CD4-positive, alpha-beta memory T cell (primary cell): ENCODE measurements at regions not wholly inside any gene's neighbourhood (a gene's known extent, or its start where the extent isn't known, plus 50 kb on each side); places are given as distances from the start of the nearest gene placed in this dataset.

Experiments
- CTCF ChIA-PET: fragments of 350-600 bp; sonication (Branson Sonifier 250); formaldehyde crosslinking; loops from one replicate; lab custom pipeline; 2021; ENCODE audit warnings: inconsistent platforms; ENCODE audit not compliant: partially characterized antibody; lab: Charles Lee
- POLR2A ChIA-PET: fragments of 350-600 bp; sonication (Branson Sonifier 250); formaldehyde crosslinking; loops from one replicate; lab custom pipeline; 2021; ENCODE audit not compliant: partially characterized antibody; lab: Charles Lee
- DNase-seq, 5 donors: peaks; one replicate each; pipeline versions ENCODE4 v3.0.0 to v3.0.0-alpha.2; 2020 to 2022; ENCODE audit warnings: mixed read lengths in 1 of 5
- H3K27ac ChIP-seq: one replicate; pipeline ENCODE4 v1.7.0; 2013; ENCODE audit warnings: low read depth, low read length
- H3K27me3 ChIP-seq: 2 replicates; pipeline ENCODE4 v1.7.0; 2013; ENCODE audit warnings: mild to moderate bottlenecking, low read length, moderate library complexity; ENCODE audit not compliant: insufficient read depth
- H3K36me3 ChIP-seq: 2 replicates; pipeline ENCODE4 v1.7.0; 2013; ENCODE audit warnings: mild to moderate bottlenecking, low read length, moderate library complexity; ENCODE audit not compliant: insufficient read depth
- H3K4me1 ChIP-seq: 2 replicates; pipeline ENCODE4 v1.7.0; 2013; ENCODE audit warnings: mild to moderate bottlenecking, low read length, moderate library complexity; ENCODE audit not compliant: insufficient read depth
- H3K4me3 ChIP-seq, 2 donors: one replicate each; pipeline ENCODE4 v1.7.0; 2013; ENCODE audit warnings: low read length in 2 of 2, mild to moderate bottlenecking in 1 of 2
- H3K9me3 ChIP-seq, 2 donors: one replicate each; pipeline ENCODE4 v1.7.0; 2013; ENCODE audit warnings: low read length in 2 of 2, control low read depth in 1 of 2; ENCODE audit not compliant: control insufficient read depth in 1 of 2
- H3K27ac Mint-ChIP-seq, 7 donors: one replicate each; pipeline ENCODE4 v1.8.0; 2020 to 2021; ENCODE audit warnings: mixed read lengths in 7 of 7, mild to moderate bottlenecking in 6 of 7, inconsistent platforms in 3 of 7, moderate library complexity in 3 of 7
- H3K27me3 Mint-ChIP-seq, 2 donors: one replicate each; pipeline ENCODE4 v1.8.0; 2020 to 2021; ENCODE audit warnings: mixed read lengths in 2 of 2
- H3K36me3 Mint-ChIP-seq, 2 donors: one replicate each; pipeline ENCODE4 v1.8.0; 2020 to 2021; ENCODE audit warnings: mixed read lengths in 2 of 2, inconsistent platforms in 1 of 2, mild to moderate bottlenecking in 1 of 2
- H3K4me1 Mint-ChIP-seq, 4 donors: one replicate each; pipeline ENCODE4 v1.8.0; 2020 to 2021; ENCODE audit warnings: mixed read lengths in 4 of 4, mild to moderate bottlenecking in 1 of 4
- H3K4me3 Mint-ChIP-seq, 8 donors: one replicate each; pipeline ENCODE4 v1.8.0; 2020 to 2021; ENCODE audit warnings: mixed read lengths in 8 of 8, mild to moderate bottlenecking in 7 of 8, moderate library complexity in 6 of 8, inconsistent platforms in 3 of 8
- H3K9me3 Mint-ChIP-seq, 8 donors: one replicate each; pipeline ENCODE4 v1.8.0; 2020 to 2021; ENCODE audit warnings: mixed read lengths in 8 of 8, mild to moderate bottlenecking in 5 of 8, inconsistent platforms in 3 of 8, moderate library complexity in 1 of 8
- intact Hi-C: fragments of 100-400 bp; cut with micrococcal nuclease; formaldehyde crosslinking; loops from one replicate; pipeline ENCODE4 v1.15.1; 2023

DNA sequence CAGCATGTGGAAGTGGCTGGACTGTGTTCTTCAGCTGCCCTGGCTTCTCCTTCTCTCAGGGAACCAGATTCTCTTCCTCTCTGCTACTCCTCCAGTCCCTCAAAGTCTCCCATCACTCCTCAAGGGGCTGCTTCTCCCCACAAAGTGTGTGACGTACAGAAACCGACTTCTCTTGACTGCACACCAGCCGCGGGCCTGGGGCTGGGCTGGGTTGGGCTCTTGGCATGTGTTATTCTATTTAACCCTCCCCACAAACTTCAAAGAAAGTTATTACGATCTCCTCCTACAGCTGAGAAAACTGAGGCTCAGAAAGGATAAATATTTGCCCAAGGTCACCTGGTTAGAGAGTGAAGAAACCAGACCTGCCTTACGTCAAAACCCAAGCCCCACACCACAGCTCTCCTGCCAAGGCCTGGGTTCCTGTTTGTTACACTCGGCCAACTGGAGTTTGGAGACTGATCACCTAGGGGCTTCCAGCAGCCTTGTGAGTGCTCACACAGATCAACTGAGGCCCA lies 269.0 kb downstream of the TFCP2L1 start:
- no peaks in the 10 kb centered on the region for H3K9me3 ChIP-seq
- no peak overlapping the region for H3K4me3 ChIP-seq
- peaks cover 0 to 3% (median under 1%) of the 10 kb centered on the region in 8 donors for H3K9me3 Mint-ChIP-seq
- H3K36me3 ChIP-seq, result no peaks in the 10 kb centered on the region
- H3K36me3 Mint-ChIP-seq, result no peaks in the 10 kb centered on the region
- H3K4me1 ChIP-seq, result no peaks in the 10 kb centered on the region
- intact Hi-C loops, result no loop called here
- no peak for DNase-seq
- H3K4me3 Mint-ChIP-seq, result no peak overlapping the region
- no peaks in the 10 kb centered on the region for H3K27me3 ChIP-seq
- ChIA-PET CTCF (no interaction called here), POLR2A (no interaction called here)
- H3K27me3 Mint-ChIP-seq, result peaks cover 0 to 2% of the 10 kb centered on the region in 2 donors
- H3K27ac Mint-ChIP-seq, result no peak overlapping the region
- H3K4me1 Mint-ChIP-seq, result no peaks in the 10 kb centered on the region
- no peak overlapping the region for H3K27ac ChIP-seq

DNA sequence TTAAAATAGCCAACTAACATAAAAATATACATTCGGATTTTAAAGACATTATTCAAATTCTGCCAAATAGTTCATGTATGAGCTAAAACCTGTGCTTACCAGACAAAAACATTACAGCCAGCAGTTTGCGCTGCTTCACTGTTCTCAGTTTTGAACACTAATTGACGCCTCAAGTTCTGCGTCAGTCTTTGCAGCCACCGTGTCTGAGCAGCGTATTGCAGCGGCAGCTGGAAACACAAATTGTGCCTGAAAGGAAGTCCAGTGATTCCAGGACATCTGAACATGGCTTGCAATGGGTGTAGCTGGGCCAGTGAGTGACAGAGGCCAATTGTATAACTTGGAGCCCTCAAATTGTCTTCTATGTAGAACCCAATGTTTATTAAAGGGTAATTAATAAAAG lies 267.6 kb downstream of the TFCP2L1 start:
- no peaks in the 10 kb centered on the region for H3K27me3 ChIP-seq
- intact Hi-C loops, result no loop called here
- Mint-ChIP-seq H3K27ac (no peak overlapping the region), H3K36me3 (no peaks in the 10 kb centered on the region), H3K27me3 (peaks cover 0 to 2% of the 10 kb centered on the region in 2 donors), H3K9me3 (peaks cover 0 to under 1% (median 0%) of the 10 kb centered on the region in 8 donors), H3K4me3 (no peak overlapping the region), H3K4me1 (no peaks in the 10 kb centered on the region)
- DNase-seq, result no peak
- H3K36me3 ChIP-seq, result no peaks in the 10 kb centered on the region
- POLR2A ChIA-PET, result no interaction called here
- H3K27ac ChIP-seq, result no peak overlapping the region
- H3K4me3 ChIP-seq, result no peak overlapping the region
- H3K9me3 ChIP-seq, result no peaks in the 10 kb centered on the region
- H3K4me1 ChIP-seq, result no peaks in the 10 kb centered on the region
- CTCF ChIA-PET, result no interaction called here

DNA sequence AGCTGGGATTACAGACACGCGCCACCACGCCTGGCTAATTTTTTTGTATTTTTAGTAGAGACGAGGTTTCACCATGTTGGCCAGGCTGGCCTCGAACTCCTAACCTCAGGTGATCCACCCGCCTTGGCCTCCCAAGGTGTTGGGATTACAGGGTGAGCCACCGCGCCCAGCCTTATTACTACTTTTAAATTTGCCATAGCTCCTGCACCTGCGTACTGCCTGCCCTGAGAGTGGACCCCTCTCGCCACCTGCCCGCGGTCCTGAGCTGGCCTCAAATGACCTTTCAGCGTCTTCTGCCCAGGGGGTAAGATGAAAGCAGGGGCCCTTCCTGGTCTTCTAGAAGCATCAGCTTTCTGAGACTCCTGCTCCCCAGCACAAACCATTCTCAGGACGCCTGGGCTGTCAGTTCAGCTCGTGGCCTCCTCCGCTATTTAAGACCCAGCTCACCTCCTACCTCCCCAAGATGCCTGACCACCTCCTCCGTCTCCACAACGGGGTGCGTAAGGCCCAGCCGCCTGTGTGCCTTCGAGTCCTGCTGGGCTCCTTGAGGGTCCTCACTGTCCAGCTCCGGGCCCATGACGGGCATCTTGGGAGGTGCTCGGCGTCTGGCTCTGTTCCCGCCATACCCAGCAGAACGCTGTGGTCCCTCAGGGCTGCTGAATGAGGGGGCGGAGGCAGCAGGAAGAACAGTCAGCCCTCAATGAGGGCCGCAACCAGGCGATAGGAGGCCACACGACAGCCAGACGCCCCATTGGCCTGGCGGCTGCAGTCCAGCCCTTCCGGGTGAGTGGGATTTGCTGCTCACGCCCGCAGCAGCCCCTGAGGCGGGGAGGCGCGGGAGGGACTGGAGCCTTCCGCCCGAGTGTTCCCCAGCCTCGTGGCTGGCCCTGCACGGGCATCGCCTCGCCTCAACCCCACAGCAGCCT lies 266.6 kb downstream of the TFCP2L1 start:
- Histone ChIP-seq H3K27me3 (no peaks in the 10 kb centered on the region), H3K27ac (no peak overlapping the region), H3K4me1 (no peaks in the 10 kb centered on the region), H3K4me3 (no peak overlapping the region), H3K9me3 (no peaks in the 10 kb centered on the region), H3K36me3 (no peaks in the 10 kb centered on the region)
- CTCF ChIA-PET, result no interaction called here
- peak in 1 of 5 donors; percentile 22 for DNase-seq
- peaks cover 0 to 2% of the 10 kb centered on the region in 2 donors for H3K27me3 Mint-ChIP-seq
- intact Hi-C loops, result no loop called here
- no peak overlapping the region for H3K4me3 Mint-ChIP-seq
- H3K4me1 Mint-ChIP-seq, result no peaks in the 10 kb centered on the region
- H3K9me3 Mint-ChIP-seq, result peaks cover 0 to 2% (median 0%) of the 10 kb centered on the region in 8 donors
- H3K27ac Mint-ChIP-seq, result no peak overlapping the region
- POLR2A ChIA-PET, result no interaction called here
- H3K36me3 Mint-ChIP-seq, result no peaks in the 10 kb centered on the region

DNA sequence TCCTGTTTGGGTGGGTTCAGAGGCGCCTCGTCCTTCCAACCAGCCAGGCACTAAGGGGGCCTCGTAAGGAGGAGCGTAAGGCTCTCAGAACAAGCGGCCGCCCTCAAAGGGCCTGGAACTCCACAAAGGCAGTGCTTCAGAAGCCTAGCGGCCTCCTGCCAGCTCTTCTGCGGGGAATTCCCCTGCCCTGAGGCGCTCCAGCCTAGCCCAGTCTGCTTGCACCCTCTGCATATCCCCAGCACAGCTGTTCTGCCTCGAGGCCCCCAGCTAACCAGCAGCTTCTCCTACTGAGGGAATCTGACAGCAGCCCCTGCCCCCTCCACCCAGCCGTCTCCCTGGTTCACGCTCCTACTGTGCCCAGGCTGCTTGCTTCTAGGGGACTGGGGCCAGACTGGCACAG lies 265.9 kb downstream of the TFCP2L1 start:
- Mint-ChIP-seq H3K9me3 (peaks cover 0 to 5% (median 0%) of the 10 kb centered on the region in 8 donors), H3K4me1 (no peaks in the 10 kb centered on the region), H3K27me3 (peaks cover 0 to 2% of the 10 kb centered on the region in 2 donors), H3K36me3 (no peaks in the 10 kb centered on the region), H3K27ac (no peak overlapping the region), H3K4me3 (no peak overlapping the region)
- ChIA-PET POLR2A (no interaction called here), CTCF (no interaction called here)
- peak in 1 of 5 donors; percentile 16 for DNase-seq
- Histone ChIP-seq H3K4me3 (no peak overlapping the region), H3K4me1 (no peaks in the 10 kb centered on the region), H3K27me3 (no peaks in the 10 kb centered on the region), H3K9me3 (no peaks in the 10 kb centered on the region), H3K36me3 (no peaks in the 10 kb centered on the region), H3K27ac (no peak overlapping the region)
- intact Hi-C loops, result no loop called here

DNA sequence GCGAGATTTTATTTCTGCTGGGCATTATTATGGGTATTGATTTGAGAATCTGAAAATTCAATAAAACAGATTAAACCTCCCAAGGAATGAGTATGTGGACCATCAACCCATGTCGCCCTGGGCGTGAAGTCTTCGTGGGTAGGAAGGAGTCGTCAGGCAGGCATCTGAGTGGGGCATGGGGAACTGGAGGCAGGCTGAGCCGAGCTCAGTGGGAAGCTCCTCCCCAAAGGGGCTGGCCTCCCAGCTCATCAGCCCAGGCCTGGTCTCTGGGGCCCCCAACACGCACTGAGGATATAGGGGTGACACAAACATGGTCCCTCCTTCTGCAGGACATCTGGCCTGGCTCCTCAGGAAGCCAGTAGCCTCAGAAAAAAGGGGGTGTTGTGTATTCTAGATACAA lies 265.2 kb downstream of the TFCP2L1 start:
- POLR2A ChIA-PET, result no interaction called here
- Mint-ChIP-seq H3K4me3 (no peak overlapping the region), H3K27ac (no peak overlapping the region), H3K4me1 (no peaks in the 10 kb centered on the region), H3K9me3 (peaks cover 0 to 5% (median 0%) of the 10 kb centered on the region in 8 donors), H3K36me3 (no peaks in the 10 kb centered on the region), H3K27me3 (peaks cover 0 to 2% of the 10 kb centered on the region in 2 donors)
- intact Hi-C loops, result no loop called here
- no peaks in the 10 kb centered on the region for H3K4me1 ChIP-seq
- H3K27me3 ChIP-seq, result no peaks in the 10 kb centered on the region
- CTCF ChIA-PET, result no interaction called here
- H3K27ac ChIP-seq, result no peak overlapping the region
- no peak overlapping the region for H3K4me3 ChIP-seq
- H3K9me3 ChIP-seq, result no peaks in the 10 kb centered on the region
- no peaks in the 10 kb centered on the region for H3K36me3 ChIP-seq
- DNase-seq, result no peak

DNA sequence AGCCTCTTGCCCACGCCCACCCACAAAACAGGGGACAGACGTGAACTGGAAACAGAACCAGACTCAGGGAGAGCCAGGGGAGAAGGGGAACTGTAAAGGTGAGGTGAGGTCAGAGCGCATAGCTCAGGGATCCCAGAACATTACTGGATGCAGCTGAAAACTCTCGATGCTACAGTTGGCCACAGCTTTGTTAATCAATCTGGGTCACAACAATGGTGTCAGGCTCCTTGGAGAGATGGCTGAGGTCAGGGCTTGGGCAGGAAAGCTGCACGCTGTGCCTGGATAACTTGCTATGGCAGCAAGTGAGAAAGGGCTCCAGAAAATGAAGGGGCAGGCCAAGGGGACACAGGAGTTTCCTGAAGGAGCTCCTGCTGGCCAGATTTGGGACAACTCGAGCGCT lies 263.3 kb downstream of the TFCP2L1 start:
- peak in 1 of 5 donors; percentile 16 for DNase-seq
- ChIA-PET POLR2A (no interaction called here), CTCF (no interaction called here)
- no peaks in the 10 kb centered on the region for H3K36me3 ChIP-seq
- H3K4me1 ChIP-seq, result no peaks in the 10 kb centered on the region
- Mint-ChIP-seq H3K36me3 (no peaks in the 10 kb centered on the region), H3K27me3 (no peaks in the 10 kb centered on the region), H3K9me3 (peaks cover 0 to 5% (median 3%) of the 10 kb centered on the region in 8 donors), H3K4me3 (peak overlapping the region in 1 of 8 donors; percentile 12), H3K27ac (no peak overlapping the region), H3K4me1 (no peaks in the 10 kb centered on the region)
- intact Hi-C loops, result no loop called here
- no peaks in the 10 kb centered on the region for H3K27me3 ChIP-seq
- H3K27ac ChIP-seq, result no peak overlapping the region
- H3K9me3 ChIP-seq, result no peaks in the 10 kb centered on the region
- no peak overlapping the region for H3K4me3 ChIP-seq

DNA sequence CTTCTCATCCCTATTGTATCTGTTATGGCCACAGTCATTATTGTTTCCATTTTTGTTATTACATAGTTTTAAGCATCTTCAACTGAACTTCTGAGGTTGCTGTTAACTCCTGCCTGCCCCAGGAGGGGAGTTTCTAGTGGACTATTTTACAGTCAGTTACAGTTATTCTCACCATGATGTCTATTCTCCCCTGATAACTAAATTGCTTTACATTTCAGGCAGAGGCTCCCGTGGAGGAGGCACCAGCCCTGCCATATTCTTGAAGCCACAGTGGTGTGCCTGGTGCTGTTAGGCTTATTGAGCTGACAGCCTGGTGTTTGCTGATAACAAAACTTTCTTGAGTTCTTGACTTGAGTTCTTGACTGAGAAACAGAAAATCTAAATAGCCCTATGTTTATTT lies 256.4 kb downstream of the TFCP2L1 start:
- Histone ChIP-seq H3K27ac (no peak overlapping the region), H3K27me3 (no peaks in the 10 kb centered on the region), H3K9me3 (no peaks in the 10 kb centered on the region), H3K4me3 (no peak overlapping the region), H3K4me1 (no peaks in the 10 kb centered on the region), H3K36me3 (no peaks in the 10 kb centered on the region)
- POLR2A ChIA-PET, result no interaction called here
- CTCF ChIA-PET, result no interaction called here
- Mint-ChIP-seq H3K4me1 (no peaks in the 10 kb centered on the region), H3K4me3 (no peak overlapping the region), H3K9me3 (peaks cover 0 to 8% (median 3%) of the 10 kb centered on the region in 8 donors), H3K36me3 (no peaks in the 10 kb centered on the region), H3K27me3 (peaks cover 2% of the 10 kb centered on the region in 2 donors), H3K27ac (no peak overlapping the region)
- DNase-seq, result no peak
- intact Hi-C loops, result no loop called here
